ENCODE measurements at regions not wholly inside any gene's neighbourhood (a gene's known extent, or its start where the extent isn't known, plus 50 kb on each side); places are given as distances from the start of the nearest gene placed in this dataset.

- ChIA-PET POLR2A (no interaction called here), CTCF (ENCODE audit: unreplicated experiment) (no interaction called here)
- no TSS peak for BruUV-seq (replicated peaks)
- no peak overlapping the region for H3K27ac ChIP-seq (ENCODE audit: low read depth, low read length, poor library complexity, severe bottlenecking)
- no peaks in the 10 kb centered on the region for H3K9me2 ChIP-seq (ENCODE audit: insufficient read depth, low read length)
- intact Hi-C loops (cut with micrococcal nuclease; ENCODE audit: unreplicated experiment): no loop called here
- no peaks in the 10 kb centered on the region for H3K79me2 ChIP-seq (ENCODE audit: insufficient read depth, low read depth, low read length)
- TF ChIP-seq EZH2phosphoT487 (IDR thresholded peaks at IDR 0.05; ENCODE audit: borderline replicate concordance, low read depth, low read length) (no peak), CTCF (conservative IDR thresholded peaks at IDR 0.05; ENCODE audit: low read length) (no peak)
- no peak overlapping the region for H2AFZ ChIP-seq (ENCODE audit: low read length)
- no peak overlapping the region for H3K4me3 ChIP-seq (ENCODE audit: low read depth, low read length, poor library complexity, severe bottlenecking)
- DNase-seq (ENCODE audit: low spot score): no peak
- no peaks in the 10 kb centered on the region for H3K4me1 ChIP-seq (ENCODE audit: insufficient read depth, low read length, poor library complexity, severe bottlenecking)
- H4K20me1 ChIP-seq (ENCODE audit: insufficient read depth, low read length): no peaks in the 10 kb centered on the region
- no peaks in the 10 kb centered on the region for H3K9me3 ChIP-seq (ENCODE audit: low read length)
- no peak overlapping the region for H3K4me2 ChIP-seq (ENCODE audit: low read length)
- no peaks in the 10 kb centered on the region for H3K36me3 ChIP-seq (ENCODE audit: insufficient read depth, low read length)
Measured at GRCh38 chr11:104365676-104366075, 201.7 kb upstream of the PDGFD start.

GRCh38 chr11:104361975-104362374 lies 198.0 kb upstream of the PDGFD start:
- Histone ChIP-seq H3K4me1 (ENCODE audit: insufficient read depth, low read length, poor library complexity, severe bottlenecking) (no peaks in the 10 kb centered on the region), H2AFZ (ENCODE audit: low read length) (no peak overlapping the region), H3K9me3 (ENCODE audit: low read length) (no peaks in the 10 kb centered on the region), H3K79me2 (ENCODE audit: insufficient read depth, low read depth, low read length) (no peaks in the 10 kb centered on the region), H3K36me3 (ENCODE audit: insufficient read depth, low read length) (no peaks in the 10 kb centered on the region), H3K4me2 (ENCODE audit: low read length) (no peak overlapping the region), H3K9me2 (ENCODE audit: insufficient read depth, low read length) (no peaks in the 10 kb centered on the region), H4K20me1 (ENCODE audit: insufficient read depth, low read length) (no peaks in the 10 kb centered on the region), H3K4me3 (ENCODE audit: low read depth, low read length, poor library complexity, severe bottlenecking) (no peak overlapping the region), H3K27ac (ENCODE audit: low read depth, low read length, poor library complexity, severe bottlenecking) (no peak overlapping the region)
- no peak for DNase-seq (ENCODE audit: low spot score)
- intact Hi-C loops (cut with micrococcal nuclease; ENCODE audit: unreplicated experiment): no loop called here
- ChIA-PET POLR2A (no interaction called here), CTCF (ENCODE audit: unreplicated experiment) (no interaction called here)
- BruUV-seq (replicated peaks): no TSS peak
- no peak for TF ChIP-seq CTCF (conservative IDR thresholded peaks at IDR 0.05; ENCODE audit: low read length)
- no peak for TF ChIP-seq EZH2phosphoT487 (IDR thresholded peaks at IDR 0.05; ENCODE audit: borderline replicate concordance, low read depth, low read length)

GRCh38 chr11:104352036-104352435 lies 188.1 kb upstream of the PDGFD start:
- intact Hi-C loops (cut with micrococcal nuclease; ENCODE audit: unreplicated experiment): no loop called here
- Histone ChIP-seq H3K36me3 (ENCODE audit: insufficient read depth, low read length) (no peaks in the 10 kb centered on the region), H3K4me1 (ENCODE audit: insufficient read depth, low read length, poor library complexity, severe bottlenecking) (no peaks in the 10 kb centered on the region), H3K4me3 (ENCODE audit: low read depth, low read length, poor library complexity, severe bottlenecking) (no peak overlapping the region), H3K9me2 (ENCODE audit: insufficient read depth, low read length) (no peaks in the 10 kb centered on the region), H3K79me2 (ENCODE audit: insufficient read depth, low read depth, low read length) (no peaks in the 10 kb centered on the region), H2AFZ (ENCODE audit: low read length) (no peak overlapping the region), H4K20me1 (ENCODE audit: insufficient read depth, low read length) (no peaks in the 10 kb centered on the region), H3K9me3 (ENCODE audit: low read length) (0 out of 2 replicates have a peak, but pooled peaks cover 4% of the 10 kb centered on the region), H3K27ac (ENCODE audit: low read depth, low read length, poor library complexity, severe bottlenecking) (no peak overlapping the region), H3K4me2 (ENCODE audit: low read length) (no peak overlapping the region)
- no peak for TF ChIP-seq CTCF (conservative IDR thresholded peaks at IDR 0.05; ENCODE audit: low read length)
- no peak for TF ChIP-seq EZH2phosphoT487 (IDR thresholded peaks at IDR 0.05; ENCODE audit: borderline replicate concordance, low read depth, low read length)
- BruUV-seq (replicated peaks): no TSS peak
- DNase-seq (ENCODE audit: low spot score): no peak
- POLR2A ChIA-PET: no interaction called here
- CTCF ChIA-PET (ENCODE audit: unreplicated experiment): no interaction called here
